ENCODE measurements at regions not wholly inside any gene's neighbourhood (a gene's known extent, or its start where the extent isn't known, plus 50 kb on each side); places are given as distances from the start of the nearest gene placed in this dataset.

DNA sequence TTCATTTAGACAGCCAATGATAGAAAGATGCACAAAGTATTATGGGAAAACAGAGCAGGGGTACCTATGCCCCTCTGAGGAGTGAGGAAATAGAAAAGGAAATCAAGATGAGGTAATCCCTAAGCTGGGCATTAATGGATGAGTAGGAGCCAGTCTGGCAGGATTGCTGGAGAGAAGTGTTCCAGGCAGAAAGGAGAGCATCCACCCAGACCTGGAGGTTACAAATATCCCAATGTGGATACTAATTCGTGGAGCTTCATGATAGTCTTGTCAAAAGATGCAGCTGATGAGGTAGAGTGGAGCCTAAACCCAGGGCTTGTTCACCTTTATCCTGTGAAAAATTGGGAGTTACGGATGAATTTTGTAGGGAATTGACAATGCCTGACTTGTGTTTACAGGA is 328.0 kb downstream of the ZNF608 start:
- no peak for TF ChIP-seq CTCF (IDR thresholded peaks at IDR 0.05)
- TF ChIP-seq ZFX (IDR thresholded peaks at IDR 0.05; ENCODE audit: borderline replicate concordance) = no peak

Data from 22Rv1 (cell line).